Astrocyte (in vitro differentiated cells and primary cell): ENCODE measurements at regions not wholly inside any gene's neighbourhood (a gene's known extent, or its start where the extent isn't known, plus 50 kb on each side); places are given as distances from the start of the nearest gene placed in this dataset.

Experiments
- DNase-seq: peaks from one replicate; pipeline ENCODE4 v3.0.0-alpha.2; 2010; ENCODE audit warnings: low read depth
- FAIRE-seq: peaks from 2 replicates; lab custom pipeline; 2011; peaks lifted over from hg19 to GRCh38; lab: Jason Lieb, UNC
- H2AFZ ChIP-seq: 2 replicates; pipeline ENCODE4 v1.6.0; 2012; ENCODE audit warnings: low read depth, low read length, inconsistent platforms
- H3K27ac ChIP-seq: 2 replicates; pipeline ENCODE4 v1.5.1; 2011; ENCODE audit warnings: low read depth, low read length, inconsistent platforms
- H3K27me3 ChIP-seq: 2 replicates; pipeline ENCODE4 v1.6.0; 2011; ENCODE audit warnings: low read length, inconsistent platforms; ENCODE audit not compliant: insufficient read depth
- H3K36me3 ChIP-seq: 2 replicates; pipeline ENCODE4 v1.5.1; 2011; ENCODE audit warnings: low read length, inconsistent platforms; ENCODE audit not compliant: insufficient read depth
- H3K4me1 ChIP-seq: 2 replicates; pipeline ENCODE4 v1.5.1; 2011; ENCODE audit warnings: low read length, inconsistent platforms; ENCODE audit not compliant: insufficient read depth
- H3K4me2 ChIP-seq: 2 replicates; pipeline ENCODE4 v1.6.0; 2012; ENCODE audit warnings: low read length, inconsistent platforms
- H3K4me3 ChIP-seq: 2 replicates; pipeline ENCODE4 v1.5.1; 2011; ENCODE audit warnings: low read depth, mild to moderate bottlenecking, low read length, inconsistent platforms; ENCODE audit not compliant: insufficient read depth
- H3K79me2 ChIP-seq: 2 replicates; pipeline ENCODE4 v1.6.0; 2012; ENCODE audit warnings: mild to moderate bottlenecking, low read length, inconsistent platforms; ENCODE audit not compliant: insufficient read depth
- H3K9ac ChIP-seq: 2 replicates; pipeline ENCODE4 v1.6.0; 2012; ENCODE audit warnings: mild to moderate bottlenecking, low read length, inconsistent platforms
- H3K9me3 ChIP-seq: 2 replicates; pipeline ENCODE4 v1.5.1; 2012; ENCODE audit warnings: low read depth, mild to moderate bottlenecking, low read length, inconsistent platforms; ENCODE audit not compliant: insufficient read depth
- H4K20me1 ChIP-seq: 2 replicates; pipeline ENCODE4 v1.6.0; 2012; ENCODE audit warnings: low read length, inconsistent platforms; ENCODE audit not compliant: insufficient read depth
- H3K27ac Mint-ChIP-seq: one replicate; pipeline ENCODE4 v1.8.0; 2021; ENCODE audit warnings: mild to moderate bottlenecking, mixed read lengths; ENCODE audit not compliant: unreplicated experiment
- H3K27me3 Mint-ChIP-seq: one replicate; pipeline ENCODE4 v1.8.0; 2021; ENCODE audit warnings: low read depth, mixed read lengths; ENCODE audit not compliant: unreplicated experiment
- H3K36me3 Mint-ChIP-seq: one replicate; pipeline ENCODE4 v1.8.0; 2021; ENCODE audit warnings: low read depth, mixed read lengths; ENCODE audit not compliant: unreplicated experiment
- H3K4me1 Mint-ChIP-seq: one replicate; pipeline ENCODE4 v1.8.0; 2021; ENCODE audit warnings: low read depth, mixed read lengths; ENCODE audit not compliant: unreplicated experiment
- H3K4me3 Mint-ChIP-seq: one replicate; pipeline ENCODE4 v1.8.0; 2021; ENCODE audit warnings: mild to moderate bottlenecking, moderate library complexity, mixed read lengths; ENCODE audit not compliant: unreplicated experiment
- H3K9me3 Mint-ChIP-seq: one replicate; pipeline ENCODE4 v1.8.0; 2021; ENCODE audit warnings: mild to moderate bottlenecking, mixed read lengths; ENCODE audit not compliant: unreplicated experiment
- CTCF ChIP-seq: IDR thresholded peaks from 2 replicates; pipeline ENCODE4 v1.5.1; 2011; ENCODE audit warnings: low read depth, mild to moderate bottlenecking, inconsistent platforms, low read length, moderate library complexity; ENCODE audit not compliant: insufficient read depth
- EZH2 ChIP-seq: IDR thresholded peaks from 2 replicates; pipeline ENCODE4 v1.6.1; 2012; ENCODE audit warnings: mild to moderate bottlenecking, low read length, inconsistent platforms; ENCODE audit not compliant: insufficient read depth

GRCh38 chr4:33187035-33187434 is 2466.9 kb downstream of the PCDH7 start:
- Histone ChIP-seq H4K20me1 (no peaks in the 10 kb centered on the region), H3K4me2 (no peak overlapping the region)
- no peaks in the 10 kb centered on the region for H3K4me1 Mint-ChIP-seq

DNA sequence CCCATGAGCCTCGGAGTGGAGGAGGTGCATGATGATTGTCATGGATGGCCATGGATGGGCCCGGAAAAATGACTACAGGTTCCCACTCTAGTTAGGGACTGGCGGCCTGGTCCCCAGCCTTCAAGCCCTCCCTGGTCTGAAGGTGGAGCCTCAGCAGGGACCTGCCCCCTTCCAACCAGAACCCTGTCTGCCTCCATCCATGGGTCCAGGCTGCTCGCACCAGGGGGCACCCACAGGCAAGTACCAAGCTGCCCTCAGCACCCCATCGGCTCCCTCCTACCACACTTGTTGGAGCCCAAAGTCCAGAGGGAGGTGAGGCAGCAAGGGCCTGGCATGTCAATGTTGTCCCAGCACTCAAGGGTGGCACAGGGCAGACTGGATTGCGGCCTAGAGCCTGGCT is 2468.6 kb downstream of the PCDH7 start:
- Histone ChIP-seq H3K36me3 (no peaks in the 10 kb centered on the region), H3K27me3 (no peaks in the 10 kb centered on the region), H3K9me3 (no peaks in the 10 kb centered on the region), H3K4me2 (no peak overlapping the region), H2AFZ (no peak overlapping the region), H3K9ac (no peak overlapping the region), H4K20me1 (no peaks in the 10 kb centered on the region), H3K79me2 (no peaks in the 10 kb centered on the region), H3K4me3 (no peak overlapping the region), H3K27ac (no peak overlapping the region), H3K4me1 (no peaks in the 10 kb centered on the region)
- Mint-ChIP-seq H3K4me1 (no peaks in the 10 kb centered on the region), H3K4me3 (no peak overlapping the region), H3K27ac (no peak overlapping the region), H3K9me3 (no peaks in the 10 kb centered on the region), H3K27me3 (no peaks in the 10 kb centered on the region), H3K36me3 (peaks cover 2% of the 10 kb centered on the region)
- TF ChIP-seq CTCF (no peak), EZH2 (no peak)
- DNase-seq (no peak), FAIRE-seq (no peak)

More at GRCh38 chr4:33187035-33187434, 2466.9 kb downstream of the PCDH7 start:
- no peaks in the 10 kb centered on the region for H3K27me3 ChIP-seq
- Mint-ChIP-seq H3K36me3 (peaks cover 2% of the 10 kb centered on the region), H3K9me3 (no peaks in the 10 kb centered on the region), H3K27ac (no peak overlapping the region), H3K4me3 (no peak overlapping the region), H3K27me3 (no peaks in the 10 kb centered on the region)
- no peaks in the 10 kb centered on the region for H3K79me2 ChIP-seq
- TF ChIP-seq EZH2 (no peak), CTCF (no peak)
- H3K9ac ChIP-seq, result no peak overlapping the region
- no peaks in the 10 kb centered on the region for H3K9me3 ChIP-seq
- H3K36me3 ChIP-seq, result no peaks in the 10 kb centered on the region
- no peak overlapping the region for H3K4me3 ChIP-seq
- DNase-seq (no peak), FAIRE-seq (no peak)
- no peak overlapping the region for H2AFZ ChIP-seq
- no peaks in the 10 kb centered on the region for H3K4me1 ChIP-seq
- H3K27ac ChIP-seq, result no peak overlapping the region

DNA sequence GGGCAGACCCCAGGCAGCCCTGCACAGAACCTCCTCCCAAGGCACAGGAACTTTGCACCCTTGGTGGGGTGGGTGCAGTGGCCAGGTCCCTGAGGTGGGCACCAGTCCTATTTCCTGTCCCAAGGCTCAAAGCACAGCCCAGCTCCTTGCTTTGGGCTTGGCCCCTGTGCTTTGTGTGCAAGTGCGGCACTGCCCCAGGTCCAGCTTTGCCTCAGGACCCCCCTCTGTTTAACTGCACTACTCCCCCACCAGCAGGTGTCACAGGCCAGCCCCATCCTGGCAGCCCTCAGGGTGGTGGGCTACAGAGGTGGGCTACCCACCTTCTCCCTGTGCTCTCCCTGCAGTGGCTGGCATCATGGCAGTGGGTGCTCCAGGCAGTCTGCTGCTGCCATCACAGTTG is 2469.0 kb downstream of the PCDH7 start:
- Histone ChIP-seq H3K9me3 (no peaks in the 10 kb centered on the region), H4K20me1 (no peaks in the 10 kb centered on the region), H3K9ac (no peak overlapping the region), H3K27me3 (no peaks in the 10 kb centered on the region), H3K79me2 (no peaks in the 10 kb centered on the region), H3K4me2 (no peak overlapping the region), H2AFZ (no peak overlapping the region), H3K27ac (no peak overlapping the region), H3K36me3 (no peaks in the 10 kb centered on the region), H3K4me1 (no peaks in the 10 kb centered on the region), H3K4me3 (no peak overlapping the region)
- H3K27ac Mint-ChIP-seq, result no peak overlapping the region
- H3K4me3 Mint-ChIP-seq, result no peak overlapping the region
- FAIRE-seq (no peak), DNase-seq (no peak)
- no peak for TF ChIP-seq EZH2
- no peak for TF ChIP-seq CTCF
- H3K27me3 Mint-ChIP-seq, result no peaks in the 10 kb centered on the region
- H3K36me3 Mint-ChIP-seq, result peaks cover 2% of the 10 kb centered on the region
- no peaks in the 10 kb centered on the region for H3K9me3 Mint-ChIP-seq
- H3K4me1 Mint-ChIP-seq, result no peaks in the 10 kb centered on the region
